HCT116 (cell line): ENCODE measurements at regions not wholly inside any gene's neighbourhood (a gene's known extent, or its start where the extent isn't known, plus 50 kb on each side); places are given as distances from the start of the nearest gene placed in this dataset.

Source experiments
- ATAC-seq: fragments of 200-7000 bp; cut with Tn5 transposase; 2 replicates; pipeline ENCODE4 v1.9.1; 2020; ENCODE audit warnings: mild to moderate bottlenecking, moderate library complexity
- BruUV-seq: library from RNA; stranded (reverse); fragments of 400-500 nt; replicated peaks from 2 replicates; lab custom pipeline; 2021; lab: Mats Ljungman, UMichigan
- CTCF ChIA-PET: fragments of 300-600 bp; sonication (Branson Sonifier 250); formaldehyde crosslinking; loops from one replicate; lab custom pipeline; 2021; ENCODE audit warnings: antibody characterized with exemption; lab: Charles Lee
- POLR2A ChIA-PET: fragments of 300-600, 350-600 bp; sonication (Branson Sonifier 250); formaldehyde crosslinking; loops from one replicate; lab custom pipeline; 2021; ENCODE audit warnings: antibody characterized with exemption; lab: Charles Lee
- RAD21 ChIA-PET, 2 experiments: fragments of 300-600 bp; sonication (Branson Sonifier 250); formaldehyde crosslinking; loops; one replicate each; lab custom pipeline; 2023; ENCODE audit warnings: low total read pairs in 2 of 2; ENCODE audit not compliant: uncharacterized antibody in 2 of 2, unreplicated experiment in 2 of 2, low non-redundant PET in 1 of 2; lab: Charles Lee
- DNase-seq: peaks from one replicate; pipeline ENCODE4 v3.0.0-alpha.2; 2010; ENCODE audit warnings: low read depth, low spot score
- H2AFZ ChIP-seq: fragments of 200-600 bp; shearing (Covaris generic), sonication (generic); 2 replicates; pipeline ENCODE4 v1.6.1; 2017; ENCODE audit warnings: low read depth, mixed run types, mixed read lengths, antibody characterized with exemption, low read length; ENCODE audit not compliant: poor library complexity, severe bottlenecking
- H3K27ac ChIP-seq: 2 replicates; pipeline ENCODE4 v1.5.1; 2012; ENCODE audit warnings: low read depth, low read length
- H3K27me3 ChIP-seq: fragments of 200-600 bp; sonication (generic); 2 replicates; pipeline ENCODE4 v1.6.1; 2016; ENCODE audit warnings: mixed run types, low read length, mixed read lengths; ENCODE audit not compliant: insufficient read depth
- H3K36me3 ChIP-seq, 2 experiments: fragments of 200-500 bp in 1 of 2; fragments of 200-600 bp in 1 of 2; sonication (Bioruptor generic) in 1 of 2; sonication (generic) in 1 of 2; 2 replicates each; pipeline versions ENCODE4 v1.5.1 to v1.6.1; 2014 to 2016; ENCODE audit warnings: low read length in 2 of 2, inconsistent platforms in 1 of 2, mixed read lengths in 1 of 2, mixed run types in 1 of 2; ENCODE audit not compliant: insufficient read depth in 2 of 2, control insufficient read depth in 1 of 2
- H3K4me1 ChIP-seq, 2 experiments: fragments of 200-600 bp in 1 of 2; sonication (generic) in 1 of 2; 2 replicates each; pipeline versions ENCODE4 v1.5.1 to v1.6.1; 2012 to 2017; ENCODE audit warnings: low read length in 2 of 2, inconsistent platforms in 1 of 2, mild to moderate bottlenecking in 1 of 2, mixed read lengths in 1 of 2, mixed run types in 1 of 2, moderate library complexity in 1 of 2; ENCODE audit not compliant: insufficient read depth in 2 of 2, control insufficient read depth in 1 of 2
- H3K4me2 ChIP-seq: fragments of 200-600 bp; sonication (generic); 2 replicates; pipeline ENCODE4 v1.6.1; 2017; ENCODE audit warnings: mixed run types, low read length, mixed read lengths
- H3K4me3 ChIP-seq, 2 experiments: fragments of 200-600 bp in 1 of 2; sonication (generic) in 1 of 2; replicated peaks in 1 of 2; 2 replicates each; pipeline ENCODE4 v1.5.1; 2011 to 2016; ENCODE audit warnings: low read length in 2 of 2, control low read depth in 1 of 2, low read depth in 1 of 2, mild to moderate bottlenecking in 1 of 2, mixed read lengths in 1 of 2, mixed run types in 1 of 2
- H3K79me2 ChIP-seq: fragments of 200-600 bp; sonication (generic); 2 replicates; pipeline ENCODE4 v1.6.1; 2017; ENCODE audit warnings: mild to moderate bottlenecking, mixed run types, low read length, moderate library complexity, mixed read lengths; ENCODE audit not compliant: insufficient read depth
- H3K9ac ChIP-seq: fragments of 200-600 bp; sonication (generic); 2 replicates; pipeline ENCODE4 v1.6.1; 2016; ENCODE audit warnings: low read length, mixed read lengths
- H3K9me2 ChIP-seq: fragments of 200-600 bp; sonication (generic), shearing (Covaris generic); 2 replicates; pipeline ENCODE4 v1.6.1; 2017; ENCODE audit warnings: mixed run types, mild to moderate bottlenecking, moderate library complexity; ENCODE audit not compliant: insufficient read depth
- H3K9me3 ChIP-seq, 2 experiments: fragments of 200-500 bp in 1 of 2; fragments of 200-600 bp in 1 of 2; sonication (Bioruptor generic) in 1 of 2; sonication (generic) in 1 of 2; 2 replicates each; pipeline ENCODE4 v1.6.1; 2014 to 2017; ENCODE audit warnings: low read length in 2 of 2, mixed read lengths in 2 of 2, inconsistent platforms in 1 of 2, low read depth in 1 of 2, mild to moderate bottlenecking in 1 of 2, mixed run types in 1 of 2, moderate library complexity in 1 of 2; ENCODE audit not compliant: control insufficient read depth in 1 of 2, insufficient read depth in 1 of 2
- H4K20me1 ChIP-seq: fragments of 200-600 bp; sonication (generic), shearing (Covaris generic); 2 replicates; pipeline ENCODE4 v1.6.1; 2017; ENCODE audit warnings: mixed run types, mild to moderate bottlenecking, moderate library complexity; ENCODE audit not compliant: insufficient read depth
- ATF3 ChIP-seq: IDR thresholded peaks from 2 replicates; pipeline ENCODE4 v1.6.1; 2012
- CBX3 ChIP-seq: IDR thresholded peaks from 2 replicates; pipeline ENCODE4 v1.6.1; 2012; ENCODE audit warnings: low read depth
- CTCF ChIP-seq, 3 experiments: fragments of 200-600 bp in 1 of 3; sonication (generic) in 1 of 3; IDR thresholded peaks in 2 of 3; conservative IDR thresholded peaks in 1 of 3; 2 replicates each; pipeline ENCODE4 v1.5.1; 2012 to 2017; ENCODE audit warnings: low read depth in 2 of 3, low read length in 2 of 3, antibody characterized with exemption in 1 of 3, borderline replicate concordance in 1 of 3, control low read depth in 1 of 3, mild to moderate bottlenecking in 1 of 3, mixed read lengths in 1 of 3, mixed run types in 1 of 3, moderate library complexity in 1 of 3; ENCODE audit not compliant: insufficient read depth in 1 of 3
- ELF1 ChIP-seq: IDR thresholded peaks from 2 replicates; pipeline ENCODE4 v1.6.1; 2012; ENCODE audit warnings: low read depth, borderline replicate concordance
- EZH2 ChIP-seq: fragments of 200-600 bp; sonication (generic); IDR thresholded peaks from 2 replicates; pipeline ENCODE4 v1.6.1; 2017; ENCODE audit warnings: antibody characterized with exemption, mixed run types
- FOSL1 ChIP-seq: IDR thresholded peaks from 2 replicates; pipeline ENCODE4 v1.6.1; 2012; ENCODE audit warnings: low read depth
- JUND ChIP-seq: IDR thresholded peaks from 2 replicates; pipeline ENCODE4 v1.6.1; 2012
- MAX ChIP-seq: IDR thresholded peaks from 2 replicates; pipeline ENCODE4 v1.6.1; 2012
- POLR2A ChIP-seq: IDR thresholded peaks from 2 replicates; pipeline ENCODE4 v1.7.0; 2011; ENCODE audit warnings: borderline replicate concordance; ENCODE audit not compliant: insufficient read depth, insufficient read length; ENCODE audit errors: extremely low read depth
- RAD21 ChIP-seq: IDR thresholded peaks from 2 replicates; pipeline ENCODE4 v1.6.1; 2012; ENCODE audit warnings: low read depth, mild to moderate bottlenecking
- REST ChIP-seq: IDR thresholded peaks from 2 replicates; pipeline ENCODE4 v1.6.1; 2012; ENCODE audit warnings: low read depth
- SIN3A ChIP-seq: IDR thresholded peaks from 2 replicates; pipeline ENCODE4 v1.6.1; 2012; ENCODE audit warnings: low read depth
- SP1 ChIP-seq: IDR thresholded peaks from 2 replicates; pipeline ENCODE4 v1.6.1; 2012; ENCODE audit warnings: low read depth
- SRF ChIP-seq: IDR thresholded peaks from 2 replicates; pipeline ENCODE4 v1.6.1; 2012; ENCODE audit warnings: low read depth
- TCF7L2 ChIP-seq: IDR thresholded peaks from 2 replicates; pipeline ENCODE4 v1.7.0; 2011; ENCODE audit warnings: borderline replicate concordance, inconsistent platforms; ENCODE audit not compliant: insufficient read depth, insufficient read length; ENCODE audit errors: extremely low read depth
- ZBTB33 ChIP-seq: IDR thresholded peaks from 2 replicates; pipeline ENCODE4 v1.6.1; 2011; ENCODE audit warnings: mild to moderate bottlenecking, low read length, moderate library complexity; ENCODE audit not compliant: insufficient replicate concordance; ENCODE audit errors: extremely low read depth
- ZFX ChIP-seq: fragments of 450-650 bp; IDR thresholded peaks from 2 replicates; pipeline ENCODE4 v1.6.1; 2017
- ZNF274 ChIP-seq: fragments of 200-500 bp; sonication (Bioruptor generic); IDR thresholded peaks from 2 replicates; pipeline ENCODE4 v1.6.1; 2014; ENCODE audit warnings: mild to moderate bottlenecking, low read depth, low read length, inconsistent platforms
- intact Hi-C: fragments of 100-400 bp; cut with micrococcal nuclease; formaldehyde crosslinking; loops from 2 replicates; pipeline ENCODE4 v1.10.0; 2022

GRCh38 chr6:6747371-6747770 lies 158.9 kb downstream of the LY86 start:
- Histone ChIP-seq H2AFZ (no peak overlapping the region), H4K20me1 (no peaks in the 10 kb centered on the region), H3K79me2 (no peaks in the 10 kb centered on the region), H3K4me2 (no peak overlapping the region), H3K9me3 (no peaks in the 10 kb centered on the region), H3K27me3 (no peaks in the 10 kb centered on the region), H3K36me3 (no peaks in the 10 kb centered on the region), H3K27ac (no peak overlapping the region), H3K9me2 (no peaks in the 10 kb centered on the region), H3K4me1 (peaks cover 31 to 44% of the 10 kb centered on the region in 2 experiments), H3K9ac (no peak overlapping the region), H3K4me3 (no peak overlapping the region)
- DNase-seq (no peak), ATAC-seq (no peak)
- intact Hi-C loops: no loop called here
- no TSS peak for BruUV-seq
- no peak for TF ChIP-seq ZFX
- TF ChIP-seq JUND: no peak
- TF ChIP-seq SIN3A: no peak
- TF ChIP-seq ELF1: no peak
- no peak for TF ChIP-seq ATF3
- no peak for TF ChIP-seq CTCF (IDR thresholded peaks at IDR 0.05 in 2 of 3, conservative IDR thresholded peaks at IDR 0.05 in 1 of 3; ENCODE audit: borderline replicate concordance in 1 of 3, insufficient read depth in 1 of 3, low read depth in 2 of 3, low read length in 2 of 3)
- TF ChIP-seq SP1: no peak
- TF ChIP-seq MAX: no peak
- TF ChIP-seq FOSL1: no peak
- TF ChIP-seq RAD21: no peak
- TF ChIP-seq SRF: no peak
- no peak for TF ChIP-seq ZNF274
- TF ChIP-seq POLR2A: no peak
- no peak for TF ChIP-seq TCF7L2
- no peak for TF ChIP-seq CBX3
- TF ChIP-seq EZH2: no peak
- TF ChIP-seq REST: no peak
- no peak for TF ChIP-seq ZBTB33
- RAD21 ChIA-PET: no interaction called here
- POLR2A ChIA-PET: no interaction called here
- CTCF ChIA-PET: no interaction called here
